ENCODE measurements at regions not wholly inside any gene's neighbourhood (a gene's known extent, or its start where the extent isn't known, plus 50 kb on each side); places are given as distances from the start of the nearest gene placed in this dataset.

DNA sequence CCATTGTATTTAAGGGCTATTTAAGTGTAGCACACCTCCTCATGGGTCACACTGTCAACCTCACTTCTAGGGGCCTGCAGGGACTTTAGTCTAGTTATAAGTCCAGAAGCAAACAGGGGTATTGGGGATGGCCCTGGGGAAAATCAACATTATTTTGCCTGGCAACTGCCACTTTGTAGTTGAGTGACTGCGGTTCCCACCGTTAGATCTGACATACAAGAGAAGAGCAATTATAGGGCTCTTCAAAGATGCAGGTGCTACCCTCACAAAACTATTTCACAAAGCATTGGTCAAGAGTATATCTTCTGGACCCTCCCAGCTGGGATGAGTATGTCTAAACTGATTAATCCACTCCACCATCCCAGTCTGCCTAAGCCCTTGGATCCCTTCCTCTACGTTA lies 133.0 kb upstream of the PCBD1 start:
- Histone ChIP-seq H4K20me1 (ENCODE audit: insufficient read depth, low read length) (no peaks in the 10 kb centered on the region), H3K4me1 (ENCODE audit: insufficient read depth, low read length, severe bottlenecking) (no peaks in the 10 kb centered on the region)

GRCh38 chr10:71023704-71024283 lies 135.4 kb upstream of the PCBD1 start:
- Histone ChIP-seq H2AFZ (ENCODE audit: low read length) (no peak overlapping the region), H3K4me3 (ENCODE audit: low read depth, low read length, poor library complexity, severe bottlenecking) (no peak overlapping the region), H3K36me3 (ENCODE audit: insufficient read depth, low read length) (no peaks in the 10 kb centered on the region), H3K4me1 (ENCODE audit: insufficient read depth, low read length, severe bottlenecking) (no peaks in the 10 kb centered on the region), H3K79me2 (ENCODE audit: insufficient read depth, low read length) (no peaks in the 10 kb centered on the region), H3K27ac (ENCODE audit: low read depth, low read length, poor library complexity, severe bottlenecking) (no peak overlapping the region), H3K27me3 (ENCODE audit: insufficient read depth, low read length) (no peaks in the 10 kb centered on the region; the same call in 1 of the 2 replicates), H3K9me3 (ENCODE audit: low read length) (no peaks in the 10 kb centered on the region), H3F3A (ENCODE audit: insufficient read depth, low read length) (no peaks in the 10 kb centered on the region), H3K9ac (ENCODE audit: low read length) (no peak overlapping the region), H4K20me1 (ENCODE audit: insufficient read depth, low read length) (no peaks in the 10 kb centered on the region), H3K4me2 (ENCODE audit: low read length) (no peak overlapping the region), H3K9me2 (ENCODE audit: low read depth, low read length) (no peaks in the 10 kb centered on the region)
- TF ChIP-seq CTCF (IDR thresholded peaks at IDR 0.05; ENCODE audit: low read length) (no peak), EZH2 (IDR thresholded peaks at IDR 0.05; ENCODE audit: borderline replicate concordance, low read length) (no peak)

More for the DNA sequence above, 133.0 kb upstream of the PCBD1 start:
- Histone ChIP-seq H3K79me2 (ENCODE audit: insufficient read depth, low read length) (no peaks in the 10 kb centered on the region), H3K27ac (ENCODE audit: low read depth, low read length, poor library complexity, severe bottlenecking) (no peak overlapping the region), H3K4me3 (ENCODE audit: low read depth, low read length, poor library complexity, severe bottlenecking) (no peak overlapping the region), H3K4me2 (ENCODE audit: low read length) (no peak overlapping the region), H3K9me3 (ENCODE audit: low read length) (no peaks in the 10 kb centered on the region), H3K27me3 (ENCODE audit: insufficient read depth, low read length) (no peaks in the 10 kb centered on the region; the same call in 1 of the 2 replicates), H3K9me2 (ENCODE audit: low read depth, low read length) (no peaks in the 10 kb centered on the region), H3K9ac (ENCODE audit: low read length) (no peak overlapping the region), H3F3A (ENCODE audit: insufficient read depth, low read length) (no peaks in the 10 kb centered on the region), H2AFZ (ENCODE audit: low read length) (no peak overlapping the region), H3K36me3 (ENCODE audit: insufficient read depth, low read length) (no peaks in the 10 kb centered on the region)
- TF ChIP-seq CTCF (IDR thresholded peaks at IDR 0.05; ENCODE audit: low read length), result no peak
- no peak for TF ChIP-seq EZH2 (IDR thresholded peaks at IDR 0.05; ENCODE audit: borderline replicate concordance, low read length)

GRCh38 chr10:71024490-71024889 lies 136.1 kb upstream of the PCBD1 start:
- Histone ChIP-seq H3K27ac (ENCODE audit: low read depth, low read length, poor library complexity, severe bottlenecking) (no peak overlapping the region), H3K4me1 (ENCODE audit: insufficient read depth, low read length, severe bottlenecking) (no peaks in the 10 kb centered on the region), H3K9me2 (ENCODE audit: low read depth, low read length) (no peaks in the 10 kb centered on the region), H3K4me2 (ENCODE audit: low read length) (no peak overlapping the region), H3K9me3 (ENCODE audit: low read length) (no peaks in the 10 kb centered on the region), H3K27me3 (ENCODE audit: insufficient read depth, low read length) (no peaks in the 10 kb centered on the region; the same call in 1 of the 2 replicates), H3K79me2 (ENCODE audit: insufficient read depth, low read length) (no peaks in the 10 kb centered on the region), H3F3A (ENCODE audit: insufficient read depth, low read length) (no peaks in the 10 kb centered on the region), H3K4me3 (ENCODE audit: low read depth, low read length, poor library complexity, severe bottlenecking) (no peak overlapping the region), H2AFZ (ENCODE audit: low read length) (no peak overlapping the region), H3K9ac (ENCODE audit: low read length) (no peak overlapping the region), H3K36me3 (ENCODE audit: insufficient read depth, low read length) (no peaks in the 10 kb centered on the region), H4K20me1 (ENCODE audit: insufficient read depth, low read length) (no peaks in the 10 kb centered on the region)
- TF ChIP-seq EZH2 (IDR thresholded peaks at IDR 0.05; ENCODE audit: borderline replicate concordance, low read length) (no peak), CTCF (IDR thresholded peaks at IDR 0.05; ENCODE audit: low read length) (no peak)
